ENCODE measurements at regions not wholly inside any gene's neighbourhood (a gene's known extent, or its start where the extent isn't known, plus 50 kb on each side); places are given as distances from the start of the nearest gene placed in this dataset.

GRCh38 chr7:25303281-25304181, 75.2 kb upstream of the NPVF start:
- no peak for TF ChIP-seq POLR2A (IDR thresholded peaks at IDR 0.05; ENCODE audit: low read length)
- no peak for TF ChIP-seq GATA1 (IDR thresholded peaks at IDR 0.05; ENCODE audit: low read depth, low read length)

Data from erythroblast (primary cell).